Chondrocyte (in vitro differentiated cells): ENCODE measurements at regions not wholly inside any gene's neighbourhood (a gene's known extent, or its start where the extent isn't known, plus 50 kb on each side); places are given as distances from the start of the nearest gene placed in this dataset.

Experiments
- DNase-seq: peaks from one replicate; pipeline ENCODE4 v3.0.0; 2021; ENCODE audit warnings: mixed read lengths, low spot score
- H3K27ac Mint-ChIP-seq: one replicate; pipeline ENCODE4 v1.8.0; 2021; ENCODE audit warnings: mild to moderate bottlenecking, moderate library complexity, mixed read lengths; ENCODE audit not compliant: unreplicated experiment
- H3K27me3 Mint-ChIP-seq: 2 replicates; pipeline ENCODE4 v1.8.0; 2021; ENCODE audit warnings: low read depth, mixed read lengths
- H3K36me3 Mint-ChIP-seq: 2 replicates; pipeline ENCODE4 v1.8.0; 2021; ENCODE audit warnings: low read depth, mixed read lengths
- H3K4me1 Mint-ChIP-seq: 2 replicates; pipeline ENCODE4 v1.8.0; 2021; ENCODE audit warnings: low read depth, mild to moderate bottlenecking, mixed read lengths
- H3K4me3 Mint-ChIP-seq: one replicate; pipeline ENCODE4 v1.8.0; 2021; ENCODE audit warnings: mild to moderate bottlenecking, moderate library complexity, mixed read lengths; ENCODE audit not compliant: unreplicated experiment
- H3K9me3 Mint-ChIP-seq: 2 replicates; pipeline ENCODE4 v1.8.0; 2021; ENCODE audit warnings: low read depth, mixed read lengths
- CTCF ChIP-seq: fragments of 200-600 bp; sonication (generic); IDR thresholded peaks from 2 replicates; pipeline ENCODE4 v1.5.0; 2021; ENCODE audit warnings: antibody characterized with exemption, mild to moderate bottlenecking, moderate library complexity

GRCh38 chr18:60508108-60508507, 135.5 kb upstream of the MC4R start:
- H3K36me3 Mint-ChIP-seq, result no peaks in the 10 kb centered on the region
- H3K4me3 Mint-ChIP-seq, result no peak overlapping the region
- no peaks in the 10 kb centered on the region for H3K4me1 Mint-ChIP-seq
- TF ChIP-seq CTCF, result no peak
- peaks cover 2% of the 10 kb centered on the region for H3K27me3 Mint-ChIP-seq
- DNase-seq, result no peak
- no peaks in the 10 kb centered on the region for H3K9me3 Mint-ChIP-seq
- H3K27ac Mint-ChIP-seq, result no peak overlapping the region

- Mint-ChIP-seq H3K27ac (no peak overlapping the region), H3K36me3 (no peaks in the 10 kb centered on the region), H3K9me3 (no peaks in the 10 kb centered on the region), H3K4me1 (peaks cover 5% of the 10 kb centered on the region), H3K4me3 (no peak overlapping the region), H3K27me3 (peaks cover 7% of the 10 kb centered on the region)
- no peak for DNase-seq
- no peak for TF ChIP-seq CTCF
Measured at GRCh38 chr18:60534538-60534937, 162.0 kb upstream of the MC4R start.

- Mint-ChIP-seq H3K4me1 (peaks cover 5% of the 10 kb centered on the region), H3K27me3 (peaks cover 5% of the 10 kb centered on the region), H3K9me3 (no peaks in the 10 kb centered on the region), H3K4me3 (no peak overlapping the region), H3K36me3 (no peaks in the 10 kb centered on the region), H3K27ac (no peak overlapping the region)
- DNase-seq, result no peak
- no peak for TF ChIP-seq CTCF
Measured at GRCh38 chr18:60537074-60537473, 164.5 kb upstream of the MC4R start.

- no peak for DNase-seq
- Mint-ChIP-seq H3K27ac (no peak overlapping the region), H3K4me1 (peaks cover 5% of the 10 kb centered on the region), H3K36me3 (no peaks in the 10 kb centered on the region), H3K9me3 (no peaks in the 10 kb centered on the region), H3K27me3 (peaks cover 6% of the 10 kb centered on the region), H3K4me3 (no peak overlapping the region)
- TF ChIP-seq CTCF, result no peak
Measured at GRCh38 chr18:60538891-60539290, 166.3 kb upstream of the MC4R start.

GRCh38 chr18:60541661-60542060, 169.1 kb upstream of the MC4R start:
- no peaks in the 10 kb centered on the region for H3K9me3 Mint-ChIP-seq
- TF ChIP-seq CTCF, result no peak
- DNase-seq, result no peak
- H3K36me3 Mint-ChIP-seq, result no peaks in the 10 kb centered on the region
- H3K4me1 Mint-ChIP-seq, result no peaks in the 10 kb centered on the region
- H3K27ac Mint-ChIP-seq, result no peak overlapping the region
- H3K27me3 Mint-ChIP-seq, result peaks cover 7% of the 10 kb centered on the region
- H3K4me3 Mint-ChIP-seq, result no peak overlapping the region
